Dedifferentiated amniotic fluid mesenchymal stem cell (primary cell): ENCODE measurements at regions not wholly inside any gene's neighbourhood (a gene's known extent, or its start where the extent isn't known, plus 50 kb on each side); places are given as distances from the start of the nearest gene placed in this dataset.

Source experiments
- DNase-seq: peaks from one replicate; pipeline ENCODE4 v3.0.0-alpha.2; 2016; ENCODE audit errors: extremely low spot score

DNA sequence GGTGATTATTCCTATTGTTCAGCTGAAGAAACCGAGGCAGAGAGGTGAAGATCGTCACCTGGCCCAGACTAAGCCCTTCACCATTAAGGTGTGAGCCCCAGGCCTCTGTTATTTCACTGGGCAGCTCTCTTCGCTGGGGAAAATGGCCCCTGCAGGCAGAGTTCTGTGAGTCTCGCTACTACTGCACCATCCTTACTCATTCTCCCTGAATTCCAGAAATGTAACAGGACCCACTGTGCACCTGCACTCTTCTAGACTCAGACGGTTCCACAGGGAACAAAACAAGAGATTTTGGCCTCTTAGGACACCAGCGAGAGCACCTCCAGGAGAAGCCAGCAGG, 147.7 kb upstream of the GLI2 start:
- DNase-seq = no peak

DNA sequence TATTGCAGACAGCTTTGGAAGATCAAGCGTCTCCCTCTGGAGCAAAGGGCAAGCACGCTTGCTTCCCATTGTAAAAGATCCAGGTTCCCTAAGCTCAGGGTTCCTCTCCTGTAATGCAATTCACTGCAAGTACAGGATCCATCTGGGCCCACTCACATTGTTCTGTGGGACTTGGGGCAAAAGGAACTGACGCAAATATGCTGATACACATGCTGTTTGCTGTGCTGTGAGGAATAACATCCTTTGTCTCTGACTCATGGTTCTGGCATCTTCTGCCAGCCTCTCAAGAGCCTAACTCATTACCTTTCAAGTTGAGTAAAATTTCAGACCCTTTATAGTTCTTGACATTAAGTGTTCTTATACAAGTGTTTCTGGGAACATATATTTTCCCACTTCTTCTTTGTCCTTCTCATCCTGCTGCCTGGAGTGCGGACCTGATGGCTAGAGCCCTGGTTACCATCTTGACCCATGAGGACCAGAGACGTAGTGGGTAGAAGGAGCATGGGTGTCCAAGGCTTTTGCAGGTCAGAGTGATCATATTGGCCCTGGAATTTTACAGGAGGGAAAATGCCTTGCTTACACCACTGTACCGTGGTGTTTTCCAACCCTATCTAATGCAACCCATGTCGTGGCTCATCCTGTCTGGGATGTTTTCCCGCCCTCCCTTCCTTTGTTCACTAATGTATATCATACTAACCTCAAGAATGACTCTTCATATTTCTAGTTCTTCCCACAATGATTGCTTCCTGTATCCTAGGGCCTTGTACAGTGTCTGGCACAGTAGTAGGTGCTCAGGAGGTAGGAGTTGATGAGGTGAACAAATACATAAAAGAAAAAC, 145.7 kb upstream of the GLI2 start:
- DNase-seq = peak; percentile 68

DNA sequence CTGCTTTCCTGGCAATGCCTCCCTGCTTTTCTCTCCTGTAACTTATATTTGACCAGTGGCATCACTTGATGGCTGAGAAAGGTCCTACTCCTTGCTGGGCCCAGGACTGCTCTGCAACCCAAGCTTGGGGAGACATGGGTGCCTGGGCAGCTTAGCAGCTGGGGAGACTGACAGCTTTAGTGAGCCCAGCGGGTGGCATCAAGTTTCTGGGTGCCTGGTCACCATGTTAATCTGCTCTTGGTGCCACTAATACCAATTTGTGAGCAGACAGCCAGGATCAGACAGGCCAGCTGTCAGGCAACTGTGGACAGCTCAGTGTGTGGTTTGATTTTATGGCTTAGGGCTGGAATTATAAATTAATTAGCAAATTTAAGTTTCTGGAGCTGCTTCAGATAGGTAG, 144.8 kb upstream of the GLI2 start:
- no peak for DNase-seq

DNA sequence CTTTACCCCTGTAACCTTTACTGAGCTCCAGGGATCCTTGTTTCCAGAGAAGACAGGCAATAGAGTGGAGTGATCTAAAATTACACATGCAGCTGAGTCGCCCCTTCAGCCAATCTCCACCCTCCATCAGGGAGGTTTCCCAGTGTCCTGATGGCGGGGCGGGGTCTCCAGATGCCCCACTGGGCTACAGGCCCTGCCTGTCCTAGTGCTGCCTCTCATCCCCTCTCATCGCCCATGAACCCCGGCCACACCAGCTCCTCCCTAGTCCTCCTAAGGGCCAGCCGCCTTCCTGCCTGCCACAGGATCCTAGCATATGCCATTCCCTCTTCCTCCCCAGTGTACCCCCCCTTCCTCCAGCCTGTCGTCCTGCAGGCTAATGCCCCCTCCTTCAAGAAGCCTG, 144.1 kb upstream of the GLI2 start:
- no peak for DNase-seq

DNA sequence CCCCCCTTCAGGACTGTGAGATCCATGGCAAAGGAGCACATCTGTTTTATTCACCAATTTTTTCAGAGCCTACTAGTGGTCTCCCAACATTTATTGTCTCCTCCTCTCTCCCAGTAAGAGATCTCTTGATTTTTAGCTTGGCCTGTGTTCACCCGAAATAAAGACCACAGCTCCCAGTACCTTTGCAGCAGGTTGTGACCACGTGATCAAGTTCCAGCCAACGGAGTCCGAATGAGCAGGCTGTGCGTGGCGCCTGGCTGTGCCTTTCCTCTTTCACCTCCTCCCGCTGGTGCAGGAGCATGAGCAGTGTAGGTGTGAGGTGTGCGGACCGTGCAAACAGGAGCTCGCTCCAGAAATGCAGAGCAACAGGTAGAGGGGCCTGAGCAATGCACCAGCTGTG, 143.6 kb upstream of the GLI2 start:
- DNase-seq = no peak

DNA sequence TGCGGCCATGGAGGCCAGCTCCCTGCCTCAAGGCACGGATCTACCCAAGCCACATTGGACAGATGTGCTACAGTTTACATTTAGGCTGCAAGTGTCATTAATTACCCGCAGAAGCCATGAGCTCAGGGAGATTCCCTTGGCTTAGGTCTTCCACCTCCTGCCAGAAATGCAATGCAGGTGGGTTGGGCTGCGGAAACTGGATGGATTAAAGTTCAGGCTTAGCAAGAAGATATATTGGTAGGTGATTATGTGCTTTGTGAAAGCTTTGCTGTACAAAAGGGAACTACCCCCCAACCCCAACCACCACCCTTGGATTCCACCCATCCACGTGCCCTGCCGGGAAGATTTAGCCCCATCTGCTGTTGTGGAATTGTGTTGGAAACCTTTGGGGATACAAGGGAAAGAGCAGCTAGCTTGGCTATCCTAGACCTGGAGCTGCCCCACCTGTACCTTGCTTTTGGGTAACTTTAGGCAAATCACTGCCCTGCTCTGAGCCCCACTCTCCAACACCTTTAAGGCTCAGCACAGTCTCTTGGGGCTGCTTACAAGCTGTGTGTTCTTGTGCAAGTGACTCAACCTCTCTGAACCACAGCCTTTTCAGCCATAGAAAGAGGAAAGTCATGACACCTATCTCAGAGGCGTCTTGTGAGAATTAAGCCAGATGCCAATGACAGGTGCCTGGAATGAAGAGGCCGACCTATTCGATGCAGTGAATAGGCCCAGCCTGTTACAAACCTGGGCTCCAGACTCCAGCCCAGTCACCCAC, 141.6 kb upstream of the GLI2 start:
- DNase-seq = no peak

DNA sequence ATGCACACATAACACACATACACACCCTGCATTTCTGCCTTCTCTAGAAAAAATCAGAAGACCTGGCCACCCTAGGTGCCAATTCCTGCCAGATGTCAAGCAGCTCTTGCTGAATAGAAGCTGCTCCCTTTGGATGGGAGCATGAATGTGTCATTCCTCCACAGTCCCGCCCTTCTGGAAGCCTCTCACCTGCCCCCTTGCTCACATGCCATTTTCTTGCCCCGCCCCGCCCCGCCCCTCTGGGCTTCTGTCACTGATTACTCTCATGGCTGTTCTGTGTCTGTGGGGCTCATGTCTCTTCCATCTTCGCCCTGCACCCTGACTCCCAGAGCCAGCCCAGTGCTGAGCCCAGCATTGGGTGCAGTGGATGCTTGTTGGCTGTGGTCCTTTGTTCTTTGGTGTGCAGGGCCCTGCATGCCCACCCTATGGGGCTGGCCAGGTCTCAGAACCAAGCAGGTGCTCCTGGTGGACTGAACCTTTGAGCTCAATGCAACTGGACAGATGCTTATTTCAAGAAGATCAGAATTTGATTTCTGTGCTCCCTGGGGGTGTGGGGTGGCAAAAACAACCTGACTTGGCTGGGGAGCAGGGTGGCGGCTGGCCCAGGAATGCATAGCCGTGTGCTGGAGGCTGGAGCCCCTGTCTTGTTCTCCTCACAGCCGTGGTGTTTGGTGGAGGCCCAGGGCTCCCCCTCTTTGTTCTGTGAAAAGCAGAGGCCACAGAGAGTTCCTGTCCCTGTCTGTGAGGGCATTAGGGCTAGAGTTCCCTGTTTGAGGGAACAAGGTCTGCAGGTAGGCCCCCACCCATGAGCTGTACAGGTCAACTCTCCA, 140.6 kb upstream of the GLI2 start:
- no peak for DNase-seq

DNA sequence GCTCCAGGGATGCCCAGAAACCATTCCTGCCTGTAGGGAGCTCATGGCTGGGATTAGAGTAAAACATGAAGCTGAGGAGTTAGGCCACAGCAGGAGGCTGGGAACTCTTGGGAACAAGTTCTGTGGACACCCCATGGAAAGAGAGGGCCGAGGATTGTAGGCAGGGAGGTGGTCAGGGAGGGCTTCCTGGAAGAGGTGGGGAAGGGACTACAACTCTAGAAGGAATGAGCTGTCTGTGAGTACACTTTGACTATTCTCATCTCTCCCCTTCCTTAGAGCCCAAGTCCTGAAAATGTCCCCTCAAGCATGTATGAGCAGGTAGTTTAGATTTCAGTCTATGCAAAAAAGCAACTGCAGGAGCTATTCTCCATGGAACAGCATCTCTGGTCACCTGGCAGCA, 139.9 kb upstream of the GLI2 start:
- no peak for DNase-seq

DNA sequence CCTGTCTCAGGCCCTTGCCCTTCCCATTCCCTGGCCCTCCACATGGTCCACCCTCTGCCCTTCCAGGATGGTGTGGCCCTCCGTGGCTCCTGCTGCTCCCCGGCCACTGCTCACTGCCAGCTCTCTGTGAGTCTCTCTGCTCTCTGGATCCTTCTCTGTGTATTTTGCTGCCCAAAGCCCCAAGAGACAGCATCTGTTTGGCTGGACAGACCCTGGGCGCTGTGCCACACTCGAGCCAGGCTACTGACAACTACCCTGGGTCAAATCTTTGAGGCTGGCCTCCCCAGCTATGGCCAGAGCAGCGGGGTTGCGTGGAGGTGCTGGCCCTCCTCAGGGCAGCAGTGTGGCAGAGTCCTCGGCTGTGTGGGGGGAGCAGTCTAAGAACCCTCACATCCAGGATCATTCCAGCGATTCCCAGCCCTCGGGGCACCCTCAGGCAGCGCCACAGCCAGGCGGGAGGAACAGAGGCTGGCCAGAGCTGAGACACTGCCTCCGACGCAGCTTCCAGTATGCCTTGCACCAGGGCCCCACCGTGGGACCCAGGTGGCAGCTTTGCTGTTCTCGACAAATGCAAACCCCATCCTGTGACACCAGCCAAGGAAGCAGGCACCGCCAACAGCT, 139.4 kb upstream of the GLI2 start:
- no peak for DNase-seq

DNA sequence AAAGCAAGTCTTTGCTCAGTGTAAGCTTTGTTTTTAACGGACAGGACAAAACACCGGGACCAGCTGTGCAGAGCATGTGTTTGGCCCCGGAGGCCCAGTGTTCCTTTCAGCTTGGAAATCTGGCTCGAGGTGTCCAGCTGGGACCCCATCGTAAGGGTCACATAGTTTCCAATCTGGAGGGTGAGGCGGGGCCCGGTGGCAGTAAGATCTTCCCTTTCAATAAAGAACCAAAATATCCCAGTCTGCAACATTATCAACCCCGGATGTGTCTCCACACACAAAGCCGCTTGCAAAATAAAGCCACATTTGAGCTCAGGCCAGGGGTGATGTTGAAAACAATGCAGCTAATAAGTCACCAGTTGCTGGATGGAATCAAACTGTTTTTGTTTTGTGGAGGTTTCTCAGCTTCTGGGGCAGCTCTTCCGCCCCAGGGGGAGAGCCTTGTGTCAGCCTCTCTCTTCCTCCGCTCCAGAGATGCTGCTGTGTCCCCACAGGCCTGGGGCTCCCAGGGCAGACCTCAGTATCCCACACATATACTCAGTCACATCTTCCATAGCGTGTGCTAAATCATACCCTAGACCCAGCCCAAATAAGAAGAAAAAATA, 138.6 kb upstream of the GLI2 start:
- DNase-seq = peak; percentile 48

DNA sequence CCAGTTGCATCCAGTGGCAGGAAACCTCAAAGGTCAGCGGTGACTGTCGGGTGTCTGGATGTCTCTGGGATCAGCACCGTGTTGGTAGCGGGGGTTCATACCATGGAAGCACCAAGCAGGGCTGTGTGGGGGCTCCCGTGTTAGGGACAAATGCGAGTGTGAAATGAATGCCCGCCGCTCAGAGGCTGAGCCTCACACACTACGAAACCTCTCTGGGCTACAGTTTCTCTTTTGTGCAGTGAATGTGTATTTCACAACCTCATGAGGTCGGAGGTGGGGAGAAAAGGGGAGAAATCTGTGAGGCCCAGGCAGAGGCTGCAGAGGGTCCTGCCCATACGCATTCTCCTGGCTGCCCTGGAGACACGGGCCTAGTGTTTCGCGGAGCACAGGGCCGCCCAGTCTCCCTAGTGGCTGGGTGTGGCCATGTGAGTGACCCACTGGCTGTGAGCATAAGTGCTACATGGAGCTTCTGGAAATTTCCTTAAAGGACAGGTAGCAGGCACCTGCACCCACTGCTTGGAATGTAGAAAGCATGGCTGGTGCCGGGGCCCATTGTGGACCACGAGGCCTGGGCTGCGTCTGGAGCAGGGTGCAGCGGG, 138.0 kb upstream of the GLI2 start:
- no peak for DNase-seq

DNA sequence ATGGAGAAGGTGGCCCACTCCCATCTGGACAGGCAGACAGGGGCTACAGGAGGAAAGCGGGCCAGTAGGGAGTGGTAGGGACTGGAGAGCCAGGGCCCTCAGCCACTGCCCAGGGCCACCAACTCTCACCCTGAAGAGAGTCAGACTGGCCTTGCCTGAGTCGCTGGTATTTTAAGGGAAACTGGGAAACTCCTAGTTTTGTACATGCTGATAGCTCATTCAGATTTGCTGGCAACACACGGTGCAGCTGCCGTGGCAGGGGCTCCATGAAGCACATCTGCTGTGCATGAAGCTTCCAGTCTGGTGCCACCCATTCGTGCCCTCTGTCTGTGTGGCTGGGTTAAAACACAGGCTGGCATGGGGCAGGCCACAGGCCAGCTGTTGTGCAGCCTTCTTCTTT, 137.3 kb upstream of the GLI2 start:
- no peak for DNase-seq

DNA sequence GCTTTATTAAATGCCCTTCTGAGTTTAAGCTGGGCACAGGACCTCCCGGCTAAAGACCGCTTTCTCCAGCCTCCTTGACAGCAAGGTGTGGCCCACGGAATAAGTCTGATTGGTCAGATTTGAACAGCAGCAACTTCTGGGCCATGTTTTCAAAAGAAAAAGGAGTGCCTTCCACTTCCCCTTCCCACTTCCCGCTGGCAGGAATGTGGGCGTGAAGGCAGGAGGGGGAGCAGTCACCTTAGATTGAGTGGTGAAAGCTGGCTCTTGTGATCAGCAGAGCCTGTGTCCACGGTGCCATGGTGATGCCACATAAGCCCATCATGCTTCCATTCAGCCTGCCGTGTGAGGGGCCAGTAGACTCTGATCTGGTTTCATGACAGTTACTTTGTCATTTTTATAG, 136.6 kb upstream of the GLI2 start:
- DNase-seq = no peak

DNA sequence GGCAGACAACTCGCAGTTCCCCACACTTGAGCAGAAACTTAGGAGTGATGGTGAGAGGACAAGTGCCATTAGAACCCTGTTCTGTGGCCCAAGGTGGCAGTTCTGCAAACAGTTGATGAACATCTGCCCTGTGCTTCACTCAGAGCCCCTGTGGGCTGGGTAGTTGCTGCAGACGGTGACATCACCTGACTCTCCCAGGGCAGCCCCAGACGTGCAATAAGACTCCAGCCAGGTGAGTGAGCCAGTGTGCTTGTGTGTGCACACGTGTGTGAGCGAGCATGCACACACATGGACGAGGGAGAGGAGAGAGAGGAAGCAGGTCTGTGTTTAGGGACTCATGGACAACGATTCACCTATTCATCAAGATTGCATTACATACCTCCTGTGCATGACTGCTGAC, 136.0 kb upstream of the GLI2 start:
- DNase-seq = no peak

DNA sequence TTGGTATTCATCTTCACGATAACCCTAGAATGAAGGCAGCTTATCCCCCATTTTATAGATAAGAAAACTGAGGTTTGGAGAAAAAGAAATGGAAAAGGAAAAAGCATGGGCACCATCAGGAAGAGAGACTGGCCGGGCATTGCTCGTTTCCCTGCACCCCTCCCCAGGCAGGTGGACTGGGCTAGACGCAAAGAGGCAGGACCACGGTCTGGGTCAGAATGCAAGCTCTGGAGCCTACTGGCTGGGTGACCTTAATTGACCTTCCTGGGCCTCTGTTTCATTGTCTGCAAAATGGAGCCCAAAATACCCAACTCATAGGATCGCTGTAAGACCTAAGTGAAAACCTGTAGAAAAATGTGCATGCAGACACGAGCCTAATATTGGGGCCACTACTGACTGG, 135.3 kb upstream of the GLI2 start:
- DNase-seq = no peak

DNA sequence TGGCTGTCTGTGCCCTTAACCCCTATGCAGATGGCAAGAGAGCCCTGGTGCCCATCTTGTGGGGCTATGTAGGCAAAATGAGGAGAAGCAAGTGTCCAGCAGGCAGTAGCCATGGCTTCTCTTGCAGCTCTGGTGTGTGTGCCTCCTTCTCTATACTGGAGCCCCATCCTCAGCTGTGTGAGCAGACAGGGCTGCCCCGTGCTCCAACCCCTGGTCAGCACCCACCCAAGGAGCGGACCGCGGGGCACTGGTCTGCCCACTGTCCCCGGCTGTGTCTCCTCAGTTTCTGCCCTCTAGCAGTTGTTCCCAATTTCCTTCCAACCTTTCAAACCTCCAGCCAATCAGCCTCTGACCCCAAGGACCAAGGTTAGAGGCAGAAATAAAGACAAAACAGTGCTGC, 134.9 kb upstream of the GLI2 start:
- no peak for DNase-seq

DNA sequence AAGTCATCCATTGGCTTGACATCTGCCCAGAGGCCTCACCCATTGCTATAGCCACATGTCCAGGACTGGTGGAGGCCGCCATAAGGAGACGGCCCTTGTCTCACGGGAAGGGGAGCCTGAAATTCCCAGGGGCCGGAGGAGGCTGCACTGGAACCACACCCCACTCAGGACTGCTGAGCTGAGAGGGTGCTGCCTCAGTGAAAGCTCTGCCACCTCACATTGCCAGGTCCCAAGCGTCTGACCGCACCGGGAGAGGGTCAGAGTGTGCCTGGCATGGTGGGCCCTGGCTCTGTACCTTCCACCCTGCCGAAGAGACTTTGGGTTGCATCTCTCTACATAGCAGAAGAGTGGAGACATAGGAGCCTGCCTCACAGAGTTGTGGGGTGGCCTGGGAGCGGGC, 134.1 kb upstream of the GLI2 start:
- DNase-seq = no peak

DNA sequence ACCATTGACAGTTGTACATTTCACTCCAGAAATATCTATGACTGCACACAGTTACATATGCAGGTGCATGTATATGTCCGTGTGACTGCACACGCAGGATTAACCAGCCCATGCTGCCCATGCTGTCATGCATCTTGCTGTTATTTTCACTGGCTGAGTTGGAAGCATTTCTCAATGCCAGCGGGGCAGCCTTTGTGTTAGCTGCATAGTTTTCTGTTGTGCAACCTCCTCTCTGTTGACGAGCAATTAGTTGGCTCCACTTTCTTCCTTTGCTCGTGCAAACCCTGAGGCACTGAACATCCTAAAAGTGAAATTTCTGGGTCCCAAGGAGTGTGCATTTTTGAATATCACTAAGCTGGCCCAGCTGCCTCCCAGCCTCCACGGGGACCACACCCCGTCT, 133.4 kb upstream of the GLI2 start:
- no peak for DNase-seq

DNA sequence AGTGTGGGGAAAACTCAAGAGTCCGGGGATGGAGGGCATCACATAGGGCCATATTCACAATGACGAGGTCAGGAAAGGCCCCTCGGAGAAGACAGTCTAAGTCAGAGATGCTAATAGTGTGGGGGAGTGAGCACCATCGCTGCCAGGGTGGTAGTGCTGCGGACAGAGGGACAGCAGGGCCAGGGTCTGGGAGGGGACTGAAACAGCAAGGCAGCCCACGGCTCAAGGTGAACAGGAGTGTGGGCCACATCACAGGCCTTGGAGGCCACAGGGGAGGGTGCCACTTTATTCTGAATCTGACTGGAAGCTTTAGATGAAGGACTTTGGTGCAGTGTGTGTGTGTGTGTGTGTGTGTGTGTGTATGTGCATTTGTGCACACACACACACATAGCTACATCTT, 130.9 kb upstream of the GLI2 start:
- DNase-seq = no peak

DNA sequence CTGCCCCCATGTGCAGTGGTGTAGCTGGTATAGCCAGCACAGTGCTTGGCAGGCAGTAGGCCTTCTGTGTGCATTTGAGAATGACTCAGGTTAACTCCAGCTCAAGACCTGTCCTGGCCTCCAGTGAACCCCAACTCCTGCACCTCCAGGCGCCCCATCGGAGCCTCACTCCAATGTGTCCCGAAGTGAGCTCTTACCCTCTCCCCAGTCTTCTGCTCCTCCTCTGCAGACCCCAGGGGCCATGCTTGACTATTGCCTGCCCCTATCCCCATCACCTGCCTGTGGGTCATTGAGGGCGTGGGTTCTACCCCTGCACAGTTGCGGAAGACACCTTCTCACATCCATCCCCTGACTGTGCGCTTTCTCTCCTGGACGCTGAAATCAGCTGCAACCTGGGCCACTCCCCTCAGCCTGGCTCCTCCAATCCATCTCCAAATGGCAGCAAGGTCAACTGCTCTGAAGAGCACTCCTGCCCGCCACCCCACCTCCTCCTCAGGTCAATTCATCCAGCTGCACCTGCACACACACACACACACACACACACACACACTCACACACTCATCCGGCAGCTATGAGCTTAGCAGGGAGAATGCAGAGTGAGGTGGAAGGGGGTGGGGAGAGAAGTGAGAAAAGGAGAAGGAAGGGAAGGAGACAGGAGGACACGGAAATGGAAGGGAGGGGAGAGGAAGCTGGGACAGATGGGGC, 130.3 kb upstream of the GLI2 start:
- DNase-seq = no peak

DNA sequence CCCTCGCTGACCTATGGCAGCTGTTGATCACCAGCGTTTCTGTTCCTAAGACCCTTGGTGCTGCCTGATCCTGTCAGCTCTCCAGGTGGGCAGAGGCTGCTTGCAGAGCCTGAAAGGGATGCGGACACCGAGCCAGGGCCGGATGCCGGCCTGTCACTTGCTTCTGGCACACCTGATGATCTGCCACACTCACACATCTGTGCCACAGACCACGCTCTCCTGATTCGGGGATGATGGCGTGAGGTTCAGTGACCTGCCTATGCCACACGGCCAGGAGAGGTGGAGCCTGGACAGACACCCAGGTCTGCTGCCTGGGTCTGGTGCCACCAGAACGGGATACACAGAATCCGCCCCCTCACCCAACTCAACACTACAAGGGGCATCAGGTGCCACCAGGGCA, 129.4 kb upstream of the GLI2 start:
- DNase-seq = no peak
